Aorta (tissue), 5 donors: ENCODE measurements at regions not wholly inside any gene's neighbourhood (a gene's known extent, or its start where the extent isn't known, plus 50 kb on each side); places are given as distances from the start of the nearest gene placed in this dataset.

Source experiments
- ATAC-seq: fragments of 200-7000 bp; cut with Tn5 transposase; one replicate; pipeline ENCODE4 v1.9.1; 2022; ENCODE audit warnings: moderate library complexity; ENCODE audit not compliant: low FRiP score
- DNase-seq, 2 donors: peaks; one replicate each; pipeline ENCODE4 v3.0.0-alpha.2; 2020
- H3K27ac ChIP-seq, 2 donors: one replicate each; pipeline ENCODE4 v1.5.1; 2013; ENCODE audit warnings: low read length in 2 of 2, mild to moderate bottlenecking in 2 of 2, moderate library complexity in 2 of 2, control low read depth in 1 of 2, inconsistent platforms in 1 of 2, low read depth in 1 of 2
- H3K27me3 ChIP-seq, 2 donors: one replicate each; pipeline ENCODE4 v1.6.1; 2013; ENCODE audit warnings: control low read depth in 1 of 2, low read length in 1 of 2, mild to moderate bottlenecking in 1 of 2, moderate library complexity in 1 of 2; ENCODE audit not compliant: insufficient read depth in 2 of 2, control insufficient read depth in 1 of 2
- H3K36me3 ChIP-seq, 2 donors: one replicate each; pipeline ENCODE4 v1.6.1; 2013; ENCODE audit warnings: control low read depth in 1 of 2, low read length in 1 of 2, mild to moderate bottlenecking in 1 of 2; ENCODE audit not compliant: insufficient read depth in 2 of 2, control insufficient read depth in 1 of 2
- H3K4me1 ChIP-seq, 2 donors: one replicate each; pipeline ENCODE4 v1.6.1; 2013; ENCODE audit warnings: low read length in 2 of 2, control low read depth in 1 of 2, mild to moderate bottlenecking in 1 of 2, moderate library complexity in 1 of 2; ENCODE audit not compliant: insufficient read depth in 2 of 2, control insufficient read depth in 1 of 2
- H3K4me3 ChIP-seq, 2 donors: one replicate each; pipeline ENCODE4 v1.5.1; 2013; ENCODE audit warnings: low read length in 2 of 2, control low read depth in 1 of 2, mild to moderate bottlenecking in 1 of 2
- H3K9me3 ChIP-seq: one replicate; pipeline ENCODE4 v1.6.1; 2013; ENCODE audit warnings: mild to moderate bottlenecking, low read length; ENCODE audit not compliant: control insufficient read depth
- WGBS, 2 donors: extraction: QIAGEN DNeasy Blood & Tissue Kit; methylation state at CpG; one replicate each; pipeline ENCODE4 v1.1.7; 2013; 5-methylcytosine and 5-hydroxymethylcytosine counted together
- intact Hi-C, 2 donors: fragments of 100-400 bp; cut with DNase I; formaldehyde crosslinking; loops; one replicate each; pipeline versions ENCODE4 v1.14.2 to v1.15.0; 2022
- donor health status: healthy with polysubstance abuse.
- donor health status: Bipolar disorder and iron deficiency.
- donor health status: DM: no; HTN: no; CAD: no.
- donor health status: DM: no; HTN: no; CAD: no.
- donor health status: DM: yes; HTN: yes; CAD: no.

GRCh38 chr7:68309806-68310205, 1288.5 kb upstream of the AUTS2 start:
- no peaks in the 10 kb centered on the region for H3K4me1 ChIP-seq
- H3K4me3 ChIP-seq, result no peak overlapping the region
- intact Hi-C loops, result no loop called here
- H3K27me3 ChIP-seq, result no peaks in the 10 kb centered on the region
- no peak overlapping the region for H3K27ac ChIP-seq
- no peaks in the 10 kb centered on the region for H3K36me3 ChIP-seq
- ATAC-seq (no peak), DNase-seq (no peak)
- WGBS, 2 donors, result 63 to 69% methylated on average over 6 of the region's 6 CpGs
- no peaks in the 10 kb centered on the region for H3K9me3 ChIP-seq

GRCh38 chr7:68311958-68312357, 1286.3 kb upstream of the AUTS2 start:
- no peak overlapping the region for H3K4me3 ChIP-seq

GRCh38 chr7:68313806-68314205, 1284.5 kb upstream of the AUTS2 start:
- DNase-seq (no peak), ATAC-seq (no peak)
- no peak overlapping the region for H3K4me3 ChIP-seq
- no peaks in the 10 kb centered on the region for H3K4me1 ChIP-seq
- H3K9me3 ChIP-seq, result peaks cover 2% of the 10 kb centered on the region
- no peaks in the 10 kb centered on the region for H3K36me3 ChIP-seq
- WGBS, 2 donors, result 68 to 75% methylated on average over 4 of the region's 4 CpGs
- intact Hi-C loops, result no loop called here
- H3K27ac ChIP-seq, result no peak overlapping the region
- no peaks in the 10 kb centered on the region for H3K27me3 ChIP-seq

More at GRCh38 chr7:68311958-68312357, 1286.3 kb upstream of the AUTS2 start:
- Histone ChIP-seq H3K4me1 (no peaks in the 10 kb centered on the region), H3K27ac (no peak overlapping the region), H3K27me3 (no peaks in the 10 kb centered on the region), H3K36me3 (no peaks in the 10 kb centered on the region), H3K9me3 (peaks cover 2% of the 10 kb centered on the region)
- no peak for ATAC-seq
- intact Hi-C loops, result no loop called here
- WGBS, 2 donors, result 84 to 89% methylated on average over 6 of the region's 6 CpGs
- no peak for DNase-seq

GRCh38 chr7:68314208-68314607, 1284.1 kb upstream of the AUTS2 start:
- 40 to 43% methylated on average over 8 of the region's 8 CpGs for WGBS, 2 donors
- Histone ChIP-seq H3K36me3 (no peaks in the 10 kb centered on the region), H3K4me1 (no peaks in the 10 kb centered on the region), H3K27me3 (no peaks in the 10 kb centered on the region), H3K4me3 (no peak overlapping the region), H3K27ac (no peak overlapping the region), H3K9me3 (peaks cover 2% of the 10 kb centered on the region)
- ATAC-seq (no peak), DNase-seq (no peak)
- intact Hi-C loops, result no loop called here

- DNase-seq (no peak), ATAC-seq (no peak)
- Histone ChIP-seq H3K27me3 (no peaks in the 10 kb centered on the region), H3K9me3 (peaks cover 2% of the 10 kb centered on the region), H3K4me1 (peaks cover 0 to 3% of the 10 kb centered on the region in 2 donors), H3K36me3 (no peaks in the 10 kb centered on the region), H3K4me3 (no peak overlapping the region), H3K27ac (no peak overlapping the region)
- 83 to 86% methylated on average over 3 of the region's 3 CpGs for WGBS, 2 donors
- intact Hi-C loops, result no loop called here
Measured at GRCh38 chr7:68317476-68317875, 1280.8 kb upstream of the AUTS2 start.

GRCh38 chr7:68319061-68319460, 1279.2 kb upstream of the AUTS2 start:
- no peak overlapping the region for H3K27ac ChIP-seq

GRCh38 chr7:68321076-68321639, 1277.1 kb upstream of the AUTS2 start:
- no peaks in the 10 kb centered on the region for H3K27me3 ChIP-seq
- no peaks in the 10 kb centered on the region for H3K36me3 ChIP-seq
- H3K4me3 ChIP-seq, result no peak overlapping the region
- peaks cover 0 to 3% of the 10 kb centered on the region in 2 donors for H3K4me1 ChIP-seq
- H3K9me3 ChIP-seq, result peaks cover under 1% of the 10 kb centered on the region
- ATAC-seq, result peak; percentile 75
- DNase-seq, result no peak
- intact Hi-C loops, result no loop called here
- WGBS, 2 donors, result 3 to 5% methylated on average over 4 of the region's 4 CpGs
- H3K27ac ChIP-seq, result peak overlapping the region; percentile 23 to 82

More at GRCh38 chr7:68319061-68319460, 1279.2 kb upstream of the AUTS2 start:
- ATAC-seq, result no peak
- intact Hi-C loops, result no loop called here
- Histone ChIP-seq H3K4me1 (peaks cover 0 to 3% of the 10 kb centered on the region in 2 donors), H3K4me3 (no peak overlapping the region), H3K36me3 (no peaks in the 10 kb centered on the region), H3K9me3 (peaks cover 2% of the 10 kb centered on the region), H3K27me3 (no peaks in the 10 kb centered on the region)
- DNase-seq, result no peak

- no peak for DNase-seq
- H3K27ac ChIP-seq, result peak overlapping the region in 1 of 2 donors; percentile 7
- peak; percentile 79 for ATAC-seq
- H3K27me3 ChIP-seq, result no peaks in the 10 kb centered on the region
- no peak overlapping the region for H3K4me3 ChIP-seq
- peaks cover 0 to 3% of the 10 kb centered on the region in 2 donors for H3K4me1 ChIP-seq
- no peaks in the 10 kb centered on the region for H3K9me3 ChIP-seq
- WGBS, 2 donors, result 7 to 15% methylated on average over 5 of the region's 5 CpGs
- intact Hi-C loops, result no loop called here
- H3K36me3 ChIP-seq, result no peaks in the 10 kb centered on the region
Measured at GRCh38 chr7:68321776-68322496, 1276.3 kb upstream of the AUTS2 start.

- WGBS, 2 donors, result 88 to 90% methylated on average over 6 of the region's 6 CpGs
- DNase-seq (no peak), ATAC-seq (no peak)
- Histone ChIP-seq H3K36me3 (no peaks in the 10 kb centered on the region), H3K9me3 (peaks cover 2% of the 10 kb centered on the region), H3K4me1 (peaks cover 0 to 3% of the 10 kb centered on the region in 2 donors), H3K4me3 (no peak overlapping the region), H3K27ac (no peak overlapping the region), H3K27me3 (no peaks in the 10 kb centered on the region)
- intact Hi-C loops, result no loop called here
Measured at GRCh38 chr7:68324621-68325020, 1273.7 kb upstream of the AUTS2 start.
